GM21367 (cell line): ENCODE measurements at regions not wholly inside any gene's neighbourhood (a gene's known extent, or its start where the extent isn't known, plus 50 kb on each side); places are given as distances from the start of the nearest gene placed in this dataset.

Source experiments
- ATAC-seq: cut with Tn5 transposase; IDR thresholded peaks from one replicate; pipeline ENCODE4 v1.9.1; 2021; ENCODE audit not compliant: unreplicated experiment

DNA sequence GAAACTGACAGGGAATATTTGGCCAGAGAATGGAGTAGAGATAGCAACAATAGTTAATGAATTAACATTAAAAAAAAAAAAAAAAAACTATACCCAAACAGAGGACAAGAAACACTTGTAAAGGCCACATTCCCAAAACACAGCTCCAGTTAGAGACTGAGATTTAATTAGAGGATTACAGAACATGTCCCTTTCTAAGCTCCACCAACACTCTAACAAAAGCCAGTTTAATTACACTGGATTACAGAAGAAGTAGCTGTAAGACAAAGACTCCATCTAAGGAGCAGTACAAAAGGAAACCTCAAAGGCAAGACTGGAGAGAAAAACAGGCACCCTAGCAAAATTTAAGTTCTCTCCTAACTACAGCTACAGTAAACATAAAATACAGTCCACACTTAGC is 1247.7 kb upstream of the AGA start:
- ATAC-seq = no peak

DNA sequence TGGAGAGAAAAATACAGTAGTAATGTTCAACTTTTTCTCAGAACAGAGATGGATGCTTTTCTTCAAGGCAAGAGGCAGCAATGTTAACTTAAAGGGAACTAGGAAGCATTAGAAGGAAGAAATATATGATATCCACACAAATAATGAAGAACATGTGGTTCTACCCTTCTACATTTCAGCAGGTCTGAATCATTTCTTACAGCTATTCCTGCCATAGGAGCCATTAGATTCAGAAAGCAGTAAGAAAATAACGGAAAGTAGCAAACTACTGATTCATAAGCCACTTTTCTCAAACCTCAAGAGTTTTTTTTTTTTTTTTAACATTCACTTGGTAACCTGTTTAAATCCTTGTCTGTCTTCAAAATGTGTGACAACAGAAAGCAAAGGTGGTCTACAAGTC is 1251.6 kb upstream of the AGA start:
- no peak for ATAC-seq

DNA sequence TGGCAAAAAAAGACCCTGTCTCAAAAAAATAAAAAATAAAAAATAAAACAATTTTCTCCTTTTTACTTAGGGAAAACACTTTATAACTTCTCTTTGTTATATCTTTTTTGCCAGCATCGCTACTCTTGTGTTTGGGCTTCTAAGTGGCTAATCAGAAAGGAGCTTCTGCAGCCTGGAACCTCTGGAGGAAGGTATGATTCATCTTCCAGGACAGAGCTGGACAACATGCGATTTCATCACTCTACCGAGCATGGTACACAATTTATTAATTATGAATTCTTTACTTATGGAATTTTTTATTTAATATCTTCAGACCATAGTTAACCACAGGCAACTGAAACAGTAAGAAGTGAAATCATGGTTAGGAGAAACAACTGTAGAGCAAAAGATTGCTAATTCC is 1254.3 kb upstream of the AGA start:
- no peak for ATAC-seq

DNA sequence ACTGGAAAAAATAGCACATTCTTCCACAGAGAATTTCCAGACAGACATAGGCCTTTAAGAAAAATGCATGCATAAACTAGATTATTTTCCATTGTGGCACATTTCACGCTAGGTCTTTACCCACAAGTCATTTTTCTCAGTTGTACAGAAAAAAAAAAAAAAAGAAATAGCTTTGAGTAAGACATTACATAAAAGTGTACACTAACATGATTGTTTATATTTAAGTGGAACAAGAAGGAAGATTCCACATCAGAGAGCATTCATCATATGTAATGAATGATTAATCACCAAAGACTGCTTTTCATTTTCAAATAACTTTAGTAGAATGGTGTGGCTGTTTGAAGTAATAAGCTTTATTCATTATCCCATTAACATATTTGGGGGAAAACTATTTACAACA is 1270.2 kb upstream of the AGA start:
- ATAC-seq = no peak

DNA sequence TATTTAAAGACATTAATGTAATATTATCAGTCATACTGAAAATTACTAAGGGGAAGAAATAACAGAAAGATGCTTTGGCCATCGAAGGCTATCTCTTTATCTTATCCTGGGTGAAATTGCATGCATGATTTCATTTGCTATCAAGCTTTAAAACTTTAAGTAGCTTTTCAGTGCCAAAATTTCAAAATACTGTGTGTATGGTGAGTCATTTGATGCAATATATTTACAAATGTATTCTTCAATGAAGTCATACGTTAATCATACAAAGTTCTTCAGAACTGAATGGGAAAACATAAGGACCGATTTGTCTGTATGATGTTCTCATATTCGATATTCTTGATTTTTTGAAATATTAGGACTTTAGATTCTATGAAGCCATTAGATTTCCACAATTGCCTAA is 1295.8 kb upstream of the AGA start:
- no peak for ATAC-seq

DNA sequence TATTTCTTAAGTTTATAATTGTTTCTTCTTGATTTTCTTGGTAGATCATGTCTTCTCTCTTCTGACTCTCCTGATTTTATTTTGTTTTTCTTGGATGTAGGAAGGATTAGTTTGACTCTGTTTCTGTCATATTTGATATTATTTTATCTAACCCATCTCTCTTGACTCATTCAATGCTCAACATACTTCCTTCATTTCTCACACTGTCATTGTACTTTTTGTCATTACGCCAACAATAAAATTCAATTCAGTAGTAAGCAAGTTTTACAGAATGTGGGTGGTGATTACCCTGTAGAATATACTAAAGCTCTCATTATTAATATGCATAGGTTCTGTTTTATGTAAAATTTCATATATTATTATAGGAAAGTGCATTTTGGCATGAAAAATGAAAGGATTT is 1303.0 kb upstream of the AGA start:
- no peak for ATAC-seq

DNA sequence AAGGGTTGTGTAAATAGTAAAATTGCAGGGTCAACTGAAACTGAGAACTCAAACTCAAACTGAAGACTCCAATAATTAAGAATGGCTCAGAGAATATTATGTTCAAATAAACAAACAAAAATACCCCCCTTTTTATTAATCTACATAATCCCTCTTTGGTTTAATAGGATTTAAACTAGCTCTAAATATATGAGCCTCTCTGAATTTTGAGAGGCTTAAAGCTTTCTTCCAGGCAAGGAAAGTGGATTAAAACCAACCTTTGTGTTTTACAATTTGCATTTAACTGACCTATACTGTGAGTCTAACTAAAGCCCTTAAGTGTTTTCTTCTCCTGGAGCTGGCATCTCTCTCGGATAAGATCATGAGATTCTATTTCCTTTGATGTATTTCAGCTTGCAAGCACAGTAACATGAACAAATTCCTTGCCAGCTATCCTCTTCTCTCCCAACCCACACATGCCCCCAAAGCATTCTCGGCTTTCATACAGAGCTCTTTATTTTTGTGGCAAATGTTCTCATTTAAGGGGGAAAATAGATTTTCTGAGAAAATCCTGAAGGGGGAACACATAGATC is 1310.8 kb upstream of the AGA start:
- no peak for ATAC-seq

DNA sequence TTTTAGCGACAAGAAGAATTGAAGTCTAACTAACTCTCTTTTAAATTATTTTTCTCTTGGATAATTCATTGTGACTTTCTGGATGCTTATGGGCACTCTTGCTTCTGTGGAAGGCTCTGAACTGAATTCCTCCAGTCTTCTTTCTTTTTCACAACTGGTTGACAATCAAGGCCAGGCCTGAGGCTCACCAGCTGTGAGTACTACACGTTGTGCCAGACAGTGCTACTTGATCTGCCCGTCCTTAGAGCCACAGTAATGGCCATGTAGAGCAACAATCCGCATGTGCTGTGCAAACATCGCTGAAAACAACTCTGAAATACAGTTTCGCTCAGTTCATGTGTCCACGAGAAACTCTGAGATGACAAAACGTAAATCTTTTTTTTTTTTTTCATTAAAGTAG is 1336.3 kb upstream of the AGA start:
- ATAC-seq = no peak

DNA sequence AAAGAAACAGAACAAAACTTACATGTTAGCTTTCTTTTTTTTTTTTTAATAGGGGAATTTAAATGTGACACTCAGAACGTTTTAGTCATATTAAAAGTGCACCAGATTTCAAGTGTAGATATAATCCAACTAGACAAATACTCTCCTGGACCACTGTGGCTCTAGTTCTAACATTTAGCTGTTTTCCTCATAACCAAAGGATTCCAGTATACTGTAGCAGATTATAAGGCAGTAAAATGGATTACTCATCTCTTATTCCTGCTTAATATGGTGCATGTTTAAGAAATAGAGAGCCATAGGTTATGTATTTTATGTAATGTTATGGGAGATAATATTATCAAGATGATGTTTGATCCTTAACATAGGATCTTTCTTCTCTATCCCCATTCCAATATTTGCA is 1339.5 kb upstream of the AGA start:
- no peak for ATAC-seq

DNA sequence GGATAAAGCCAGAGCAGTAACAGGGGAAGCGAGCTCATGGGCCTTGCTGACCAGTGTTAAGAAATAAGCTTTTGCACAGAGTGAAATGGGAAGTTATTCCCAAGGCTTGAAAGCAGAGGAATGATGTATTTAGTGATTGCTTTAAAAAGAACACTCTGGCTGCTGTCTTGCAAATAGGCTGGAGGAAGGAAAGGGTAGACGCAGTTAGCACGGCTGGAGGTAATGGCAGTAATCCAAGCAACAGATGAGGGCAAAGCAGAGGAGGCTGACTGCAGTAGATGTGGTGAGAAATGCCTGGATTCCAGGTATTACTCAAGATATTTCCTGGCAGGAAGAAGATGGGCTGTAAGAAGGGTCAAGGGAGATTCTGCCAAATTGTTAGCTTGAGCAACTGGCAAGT is 1342.3 kb upstream of the AGA start:
- no peak for ATAC-seq

DNA sequence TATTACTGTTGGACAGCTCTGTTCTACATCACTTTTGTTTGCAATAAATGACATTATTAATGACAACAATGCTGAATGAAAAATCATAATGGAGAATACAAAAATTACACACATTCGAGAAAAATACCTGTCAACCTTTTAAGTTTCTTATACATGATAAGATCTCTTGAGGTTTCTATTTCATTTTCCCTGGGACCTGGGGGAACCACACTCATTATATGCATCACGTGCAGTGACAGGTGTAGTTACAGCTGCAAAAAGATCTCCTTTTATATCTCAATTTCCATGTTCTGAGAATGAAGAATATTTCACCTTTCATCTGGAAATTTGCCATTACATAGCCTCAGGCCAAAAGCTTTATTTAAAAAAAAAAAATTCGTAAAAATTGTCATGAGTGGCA is 1347.0 kb upstream of the AGA start:
- ATAC-seq = no peak

DNA sequence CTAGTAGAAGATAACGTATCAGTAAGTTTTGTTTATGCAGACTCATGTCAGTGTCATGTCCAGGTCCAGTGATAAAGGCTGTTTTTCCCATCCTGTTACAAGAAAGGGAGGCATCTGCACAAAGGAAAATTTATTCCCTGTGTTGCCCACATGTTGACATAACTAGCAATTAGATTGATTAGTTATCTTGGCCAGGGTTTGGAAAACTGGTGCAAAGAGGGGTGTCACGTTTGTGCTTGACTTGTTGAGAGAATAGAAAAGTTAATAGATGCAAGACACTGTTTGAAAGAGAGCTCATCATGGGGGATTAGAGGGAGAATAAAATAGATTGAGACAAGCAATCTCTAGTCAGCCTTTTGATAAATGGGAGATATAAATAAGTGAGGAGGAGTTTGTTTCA is 1357.0 kb upstream of the AGA start:
- ATAC-seq = no peak

DNA sequence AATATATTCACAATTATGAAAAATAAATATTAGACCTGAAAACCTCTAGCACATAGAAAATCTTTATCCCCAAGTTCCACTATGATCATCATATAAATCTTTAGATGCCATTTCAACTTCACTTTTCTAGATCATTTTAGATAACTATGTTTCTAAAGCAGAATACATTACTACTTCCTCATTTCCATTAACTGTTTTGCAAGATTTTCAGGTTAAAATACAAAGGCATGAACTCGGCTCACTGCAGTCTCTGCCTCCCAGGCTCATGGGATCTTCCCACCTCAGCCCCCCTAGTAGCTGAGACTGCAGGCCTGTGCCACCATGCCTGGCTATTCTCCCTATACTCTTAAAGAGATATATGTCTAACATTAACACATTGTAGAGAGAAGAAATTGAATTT is 1365.9 kb upstream of the AGA start:
- ATAC-seq = no peak

DNA sequence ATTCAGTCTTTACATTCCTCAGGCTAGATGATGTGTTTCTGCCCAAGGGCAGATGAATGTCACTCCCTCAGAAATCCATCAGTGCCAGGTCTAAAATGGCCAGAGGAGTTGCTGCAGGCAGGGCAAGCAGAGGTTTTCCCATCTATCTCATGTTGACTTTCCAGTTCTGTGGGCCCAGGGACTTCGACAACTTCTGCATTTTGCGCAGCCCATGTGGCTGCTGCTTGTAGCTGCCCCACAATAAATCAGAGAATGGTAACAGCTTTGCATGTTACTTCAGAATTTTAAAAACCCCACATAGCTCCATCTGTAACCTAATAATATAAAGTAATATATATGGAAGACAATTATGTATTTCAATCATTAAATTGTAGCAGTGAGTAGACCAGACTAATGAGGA is 1367.7 kb upstream of the AGA start:
- ATAC-seq = no peak

DNA sequence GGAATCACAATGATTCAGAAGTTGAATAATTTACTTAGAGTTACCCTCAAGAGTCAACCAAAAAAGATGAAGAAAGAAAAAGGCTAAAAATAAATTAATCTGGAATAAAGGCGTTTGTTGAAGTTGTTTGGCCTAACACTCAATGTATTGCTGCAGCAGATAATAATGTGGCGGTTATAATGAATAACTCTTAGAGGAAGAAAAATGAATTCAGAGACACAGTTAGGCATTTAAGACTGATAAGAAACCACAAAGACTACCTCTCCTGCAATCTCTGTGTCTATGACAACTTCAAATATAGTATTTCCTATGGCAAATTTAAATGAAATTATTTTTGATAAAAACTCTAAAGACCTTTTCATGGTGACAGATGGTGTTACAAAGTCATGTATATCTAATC is 1369.1 kb upstream of the AGA start:
- ATAC-seq = no peak

DNA sequence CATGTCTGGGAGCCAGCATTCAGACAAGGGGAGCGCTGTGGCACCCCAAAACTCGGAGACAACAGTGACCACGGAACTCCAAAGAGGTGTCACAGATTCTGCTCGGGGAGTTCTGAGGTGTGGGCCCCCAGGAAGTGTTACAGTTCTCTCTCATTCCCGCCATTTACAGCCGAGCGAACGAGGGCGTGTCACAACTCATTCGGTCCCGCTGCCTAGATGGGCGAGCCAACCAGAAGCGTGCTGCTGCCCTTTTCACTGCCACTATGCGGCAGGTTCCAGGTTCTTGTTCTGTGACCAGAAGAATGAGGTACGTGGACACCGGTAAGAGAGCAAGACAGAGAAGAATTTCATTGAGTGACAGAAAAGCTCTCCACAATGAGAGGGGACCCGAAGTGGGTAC is 1370.6 kb upstream of the AGA start:
- ATAC-seq = no peak

DNA sequence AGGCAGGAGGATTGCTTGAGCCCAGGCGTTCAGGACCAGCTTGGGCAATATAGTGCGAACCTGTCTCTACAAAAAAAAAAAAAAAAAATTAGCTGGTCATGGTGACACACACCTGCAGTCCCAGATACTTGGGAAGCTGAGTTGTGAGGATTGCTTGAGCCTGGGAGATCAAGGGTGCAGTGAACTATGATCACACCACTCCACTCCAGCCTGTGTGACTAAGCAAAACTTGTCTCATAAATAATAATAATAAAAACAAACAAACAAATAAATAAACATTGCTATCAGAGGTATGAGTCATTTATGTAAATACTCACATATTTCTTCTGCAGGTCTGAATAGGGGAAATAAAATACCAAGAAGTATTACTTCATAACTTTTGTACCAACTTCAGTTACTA is 1372.7 kb upstream of the AGA start:
- ATAC-seq = no peak

DNA sequence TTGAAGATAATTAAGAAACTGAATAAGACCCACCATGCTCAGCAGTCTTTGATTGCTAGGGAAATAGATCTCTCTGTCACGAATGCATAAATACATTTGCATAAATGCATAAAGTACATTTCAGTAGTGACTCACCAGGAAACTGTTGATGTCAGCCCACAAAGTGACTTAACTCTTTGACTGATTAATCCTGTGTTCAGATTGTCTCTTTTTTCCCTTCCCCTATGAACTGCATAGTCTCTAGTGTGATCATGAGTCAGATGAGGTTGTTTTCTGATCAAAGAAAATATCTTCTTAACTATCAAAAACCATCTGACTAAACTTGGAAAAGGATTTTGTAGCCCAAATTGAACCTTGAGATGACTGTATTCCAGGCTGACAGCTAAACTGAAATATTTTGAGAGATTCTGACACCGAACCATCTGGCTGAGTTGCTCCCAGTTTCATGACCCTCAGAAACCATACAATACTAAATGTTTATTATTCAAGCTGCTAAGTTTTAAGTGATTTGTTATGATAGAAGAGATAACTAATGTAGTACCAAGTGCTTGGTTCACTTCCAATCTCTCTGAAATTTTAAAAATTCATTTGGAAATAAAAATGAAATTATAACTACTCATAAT is 1381.5 kb upstream of the AGA start:
- no peak for ATAC-seq

DNA sequence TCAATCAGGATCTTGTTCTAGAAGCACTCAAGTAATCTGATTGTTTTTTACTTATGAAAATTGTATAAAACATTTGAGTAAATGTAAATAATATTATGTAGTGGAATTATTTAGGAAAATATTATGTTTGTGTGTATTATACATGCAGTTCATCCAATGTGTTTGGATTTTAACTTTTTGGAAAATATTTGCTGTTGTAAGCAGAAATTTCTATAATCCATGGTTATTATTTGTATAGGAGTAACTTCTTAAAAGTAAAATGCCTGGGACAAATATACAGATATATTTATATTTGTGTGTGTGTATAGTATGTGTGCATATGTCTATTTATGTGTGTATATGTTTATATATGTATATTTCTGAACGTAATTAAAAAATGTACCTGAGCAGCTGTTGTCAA is 1394.6 kb upstream of the AGA start:
- ATAC-seq = no peak

DNA sequence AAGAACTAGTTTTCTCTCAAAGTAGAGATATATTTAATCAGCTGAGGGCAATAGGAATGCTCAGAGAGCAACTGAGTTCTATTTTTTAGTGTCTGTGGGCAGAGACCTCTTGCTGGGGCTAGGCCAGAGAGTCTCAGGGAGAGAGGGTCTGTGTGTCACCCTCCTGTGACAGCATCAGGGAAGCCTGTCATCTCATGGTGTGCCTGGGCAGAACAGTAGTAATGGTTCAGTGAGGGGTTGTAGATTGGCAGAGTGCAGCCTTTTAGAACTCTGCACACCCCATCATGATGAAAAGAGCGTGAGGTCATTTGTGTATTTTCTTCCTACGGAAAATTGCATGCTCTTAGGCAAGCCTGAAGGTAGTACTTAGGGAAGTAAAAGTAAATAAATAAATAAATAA is 1396.5 kb upstream of the AGA start:
- ATAC-seq = no peak

DNA sequence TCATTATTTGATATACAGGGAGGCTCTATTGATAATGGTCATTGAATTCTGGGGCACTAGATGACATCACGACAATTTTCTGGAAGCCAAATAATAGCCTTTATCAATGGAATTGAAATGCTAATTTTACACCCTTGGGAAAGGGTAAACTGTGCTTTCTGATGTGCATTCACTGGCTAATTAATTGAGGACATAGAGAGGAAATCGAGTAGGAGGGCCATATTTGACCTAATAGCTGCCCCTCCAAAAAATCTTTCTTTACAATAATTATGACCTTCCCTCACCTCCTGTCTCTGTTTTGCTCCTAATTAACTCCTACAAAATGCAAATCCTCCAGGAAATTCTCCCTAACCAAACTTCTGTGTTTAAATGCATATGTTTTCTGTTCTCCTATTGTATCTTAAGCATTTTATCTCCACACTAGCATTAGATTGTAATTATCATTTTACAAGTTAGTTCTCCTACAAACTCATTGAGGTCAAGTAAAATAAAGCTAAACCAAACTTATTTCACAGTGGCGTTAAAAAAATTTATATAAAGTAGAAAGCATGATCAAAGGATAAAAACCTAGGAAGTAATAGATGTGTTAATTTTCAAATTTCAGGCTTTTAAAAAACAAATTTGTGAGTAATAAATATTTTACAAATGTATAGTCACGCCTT is 1414.0 kb upstream of the AGA start:
- no peak for ATAC-seq

DNA sequence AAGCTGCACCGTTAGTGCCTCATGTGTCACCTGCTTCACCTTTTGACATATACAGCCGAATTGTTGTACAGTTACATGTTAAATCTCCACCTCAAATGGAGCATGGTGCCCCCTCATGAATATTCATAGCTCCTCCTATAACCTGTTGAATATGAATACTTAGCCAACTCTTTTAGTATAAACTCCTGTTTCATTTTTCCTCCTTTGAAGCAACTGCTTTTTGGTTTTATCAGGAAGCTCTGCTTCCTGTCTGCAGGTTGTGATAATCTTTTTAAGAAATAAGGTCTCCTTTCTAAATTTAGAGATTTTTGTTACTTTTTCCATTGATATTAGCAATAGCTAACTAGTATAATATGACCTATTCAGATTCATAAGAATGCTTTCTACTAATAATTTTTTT is 1429.2 kb upstream of the AGA start:
- ATAC-seq = no peak

DNA sequence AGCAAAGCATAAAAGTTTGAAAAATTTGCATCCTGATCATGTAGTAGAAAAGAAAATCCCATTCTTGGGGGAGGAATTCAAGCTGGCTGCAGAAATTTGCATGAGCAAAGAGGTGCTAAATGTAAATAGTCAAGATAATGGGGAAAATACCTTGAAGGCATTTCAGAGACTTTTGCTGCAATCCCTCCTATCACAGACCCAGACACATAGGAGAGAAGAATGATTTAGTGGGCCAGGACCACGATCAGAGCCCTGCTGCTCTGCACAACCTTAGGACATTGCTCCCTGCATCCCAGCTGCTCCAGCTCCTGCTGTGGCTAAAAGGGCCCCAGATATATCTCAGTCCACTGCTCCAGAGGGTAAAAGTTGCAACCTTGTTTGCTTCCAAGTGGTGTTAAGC is 1439.7 kb upstream of the AGA start:
- ATAC-seq = no peak
